ENCODE measurements at regions not wholly inside any gene's neighbourhood (a gene's known extent, or its start where the extent isn't known, plus 50 kb on each side); places are given as distances from the start of the nearest gene placed in this dataset.

DNA sequence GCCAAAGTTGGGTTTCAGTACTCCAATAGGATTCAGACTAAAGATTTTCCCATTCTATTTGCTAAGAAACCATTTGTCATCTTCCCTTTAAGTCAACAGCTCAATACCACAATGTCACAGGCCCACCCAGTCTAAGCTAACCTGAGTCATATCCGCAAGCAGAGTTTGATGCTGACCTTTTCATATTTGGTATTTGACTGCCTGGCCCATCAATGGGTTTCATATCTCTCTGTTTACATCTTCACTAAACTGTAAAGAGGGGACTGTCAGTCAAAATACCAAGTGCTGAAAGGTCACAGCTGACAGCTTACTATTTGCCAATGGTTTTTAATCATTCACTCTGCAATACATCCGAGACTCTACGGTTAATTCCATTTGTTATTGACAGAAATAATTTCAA lies 707.5 kb upstream of the ACTRT1 start:
- DNase-seq = no peak
- Histone ChIP-seq H3K4me3 (ENCODE audit: low read length) (no peak overlapping the region), H3K27me3 (ENCODE audit: control insufficient read depth, insufficient read depth, low read length) (no peaks in the 10 kb centered on the region), H3K9me3 (replicated peaks; ENCODE audit: control insufficient read depth, low read depth, low read length) (no peaks in the 10 kb centered on the region), H3K4me1 (ENCODE audit: control insufficient read depth, insufficient read depth, low read length) (no peaks in the 10 kb centered on the region), H3K36me3 (ENCODE audit: control insufficient read depth, insufficient read depth, low read length) (no peaks in the 10 kb centered on the region), H3K27ac (ENCODE audit: low read length) (no peak overlapping the region)
- 100% methylated on average over 1 of the region's 3 CpGs for WGBS (ENCODE audit: insufficient coverage)

DNA sequence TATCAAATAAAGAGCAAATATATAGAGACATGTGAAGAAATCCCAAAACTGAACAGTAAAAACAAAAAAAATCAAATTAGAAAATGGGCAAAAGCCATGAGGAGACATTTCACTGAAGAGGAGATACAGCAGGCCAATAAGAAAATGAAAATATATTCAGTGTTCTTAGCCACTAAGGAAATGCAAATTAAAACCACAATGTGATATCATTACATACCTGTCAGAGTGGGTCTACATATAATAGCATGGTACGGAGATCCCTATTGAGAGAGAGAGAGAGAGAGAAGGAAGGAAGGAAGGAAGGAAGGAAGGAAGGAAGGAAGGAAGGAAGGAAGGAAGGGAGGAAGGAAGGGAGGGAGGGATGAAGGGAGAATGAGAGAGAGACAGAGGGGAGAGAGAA lies 707.0 kb upstream of the ACTRT1 start:
- H3K27ac ChIP-seq (ENCODE audit: low read length) = no peak overlapping the region
- H3K27me3 ChIP-seq (ENCODE audit: control insufficient read depth, insufficient read depth, low read length) = no peaks in the 10 kb centered on the region
- H3K4me3 ChIP-seq (ENCODE audit: low read length) = no peak overlapping the region
- H3K9me3 ChIP-seq (replicated peaks; ENCODE audit: control insufficient read depth, low read depth, low read length) = no peaks in the 10 kb centered on the region
- no peak for DNase-seq
- no peaks in the 10 kb centered on the region for H3K36me3 ChIP-seq (ENCODE audit: control insufficient read depth, insufficient read depth, low read length)
- H3K4me1 ChIP-seq (ENCODE audit: control insufficient read depth, insufficient read depth, low read length) = no peaks in the 10 kb centered on the region
- WGBS (ENCODE audit: insufficient coverage) = 89% methylated on average over 1 of the region's 1 CpG

DNA sequence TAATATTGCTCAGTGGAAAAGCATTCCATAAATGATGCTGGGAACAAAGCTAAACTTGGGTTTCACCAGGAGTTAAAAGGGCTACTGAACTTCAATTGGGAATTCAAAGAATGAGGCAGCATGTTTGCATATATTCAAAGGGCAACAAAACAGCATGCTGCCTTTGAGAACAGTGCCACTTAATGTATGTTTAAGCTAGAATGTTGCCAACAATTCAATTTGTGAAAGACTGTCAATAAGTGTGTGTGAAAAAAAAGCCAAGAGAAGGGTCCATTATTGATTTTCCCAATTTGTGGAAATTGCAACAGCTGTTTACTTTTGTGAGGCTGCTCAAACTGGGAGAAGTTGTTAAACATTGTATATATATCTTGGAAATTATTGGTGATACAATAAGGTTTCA lies 701.9 kb upstream of the ACTRT1 start:
- H3K27me3 ChIP-seq (ENCODE audit: control insufficient read depth, insufficient read depth, low read length) = no peaks in the 10 kb centered on the region
- no peak overlapping the region for H3K4me3 ChIP-seq (ENCODE audit: low read length)
- no peaks in the 10 kb centered on the region for H3K4me1 ChIP-seq (ENCODE audit: control insufficient read depth, insufficient read depth, low read length)
- H3K9me3 ChIP-seq (replicated peaks; ENCODE audit: control insufficient read depth, low read depth, low read length) = no peaks in the 10 kb centered on the region
- no peaks in the 10 kb centered on the region for H3K36me3 ChIP-seq (ENCODE audit: control insufficient read depth, insufficient read depth, low read length)
- no peak for DNase-seq
- H3K27ac ChIP-seq (ENCODE audit: low read length) = no peak overlapping the region

DNA sequence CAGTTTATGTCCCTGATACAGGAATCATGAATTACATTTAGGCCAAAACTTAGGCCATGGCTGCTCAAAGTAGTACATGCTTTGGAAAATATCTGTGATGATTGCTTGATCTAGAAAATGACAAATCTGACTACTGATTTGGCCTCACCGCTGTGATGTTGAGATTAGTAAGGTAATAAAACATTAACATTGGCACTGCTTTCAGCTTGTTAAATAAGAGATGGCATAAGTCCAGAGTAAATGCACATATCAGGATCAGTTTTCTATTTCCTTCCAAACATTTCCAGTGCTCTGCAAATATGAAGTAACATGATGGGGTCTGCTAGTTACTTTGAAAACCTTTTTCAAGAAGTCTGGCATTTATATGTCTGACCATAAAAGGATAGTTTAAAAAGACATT lies 687.3 kb upstream of the ACTRT1 start:
- no peaks in the 10 kb centered on the region for H3K4me1 ChIP-seq (ENCODE audit: control insufficient read depth, insufficient read depth, low read length)
- H3K4me3 ChIP-seq (ENCODE audit: low read length) = no peak overlapping the region
- WGBS (ENCODE audit: insufficient coverage) = no CpG with 5 or more reads among the region's 1 CpG

DNA sequence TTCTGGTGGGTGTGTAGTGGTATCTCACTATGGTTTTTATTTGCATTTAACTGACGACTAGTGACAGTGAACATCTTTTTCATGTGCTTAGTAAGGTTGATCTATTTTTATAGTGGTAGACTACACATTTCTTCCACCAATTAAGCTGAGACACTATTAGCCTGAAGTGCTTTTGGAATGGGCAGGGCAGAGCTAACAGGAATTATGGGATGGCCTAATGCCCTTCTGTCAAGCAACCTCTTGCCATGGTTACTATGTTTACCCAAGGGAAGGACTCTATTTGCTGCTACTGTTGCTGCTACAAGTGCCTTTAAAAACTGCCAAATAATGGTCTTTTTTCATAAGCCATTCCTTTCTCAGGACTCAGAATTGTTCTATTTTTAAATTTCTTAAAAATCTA lies 676.7 kb upstream of the ACTRT1 start:
- no peaks in the 10 kb centered on the region for H3K9me3 ChIP-seq (replicated peaks; ENCODE audit: control insufficient read depth, low read depth, low read length)
- no CpG with 5 or more reads among the region's 1 CpG for WGBS (ENCODE audit: insufficient coverage)
- no peak overlapping the region for H3K4me3 ChIP-seq (ENCODE audit: low read length)
- no peaks in the 10 kb centered on the region for H3K4me1 ChIP-seq (ENCODE audit: control insufficient read depth, insufficient read depth, low read length)
- no peak for DNase-seq
- H3K27ac ChIP-seq (ENCODE audit: low read length) = no peak overlapping the region
- no peaks in the 10 kb centered on the region for H3K27me3 ChIP-seq (ENCODE audit: control insufficient read depth, insufficient read depth, low read length)
- no peaks in the 10 kb centered on the region for H3K36me3 ChIP-seq (ENCODE audit: control insufficient read depth, insufficient read depth, low read length)

More for the DNA sequence above, 687.3 kb upstream of the ACTRT1 start:
- DNase-seq = no peak
- no peaks in the 10 kb centered on the region for H3K9me3 ChIP-seq (replicated peaks; ENCODE audit: control insufficient read depth, low read depth, low read length)
- no peaks in the 10 kb centered on the region for H3K36me3 ChIP-seq (ENCODE audit: control insufficient read depth, insufficient read depth, low read length)
- H3K27ac ChIP-seq (ENCODE audit: low read length) = no peak overlapping the region
- no peaks in the 10 kb centered on the region for H3K27me3 ChIP-seq (ENCODE audit: control insufficient read depth, insufficient read depth, low read length)

DNA sequence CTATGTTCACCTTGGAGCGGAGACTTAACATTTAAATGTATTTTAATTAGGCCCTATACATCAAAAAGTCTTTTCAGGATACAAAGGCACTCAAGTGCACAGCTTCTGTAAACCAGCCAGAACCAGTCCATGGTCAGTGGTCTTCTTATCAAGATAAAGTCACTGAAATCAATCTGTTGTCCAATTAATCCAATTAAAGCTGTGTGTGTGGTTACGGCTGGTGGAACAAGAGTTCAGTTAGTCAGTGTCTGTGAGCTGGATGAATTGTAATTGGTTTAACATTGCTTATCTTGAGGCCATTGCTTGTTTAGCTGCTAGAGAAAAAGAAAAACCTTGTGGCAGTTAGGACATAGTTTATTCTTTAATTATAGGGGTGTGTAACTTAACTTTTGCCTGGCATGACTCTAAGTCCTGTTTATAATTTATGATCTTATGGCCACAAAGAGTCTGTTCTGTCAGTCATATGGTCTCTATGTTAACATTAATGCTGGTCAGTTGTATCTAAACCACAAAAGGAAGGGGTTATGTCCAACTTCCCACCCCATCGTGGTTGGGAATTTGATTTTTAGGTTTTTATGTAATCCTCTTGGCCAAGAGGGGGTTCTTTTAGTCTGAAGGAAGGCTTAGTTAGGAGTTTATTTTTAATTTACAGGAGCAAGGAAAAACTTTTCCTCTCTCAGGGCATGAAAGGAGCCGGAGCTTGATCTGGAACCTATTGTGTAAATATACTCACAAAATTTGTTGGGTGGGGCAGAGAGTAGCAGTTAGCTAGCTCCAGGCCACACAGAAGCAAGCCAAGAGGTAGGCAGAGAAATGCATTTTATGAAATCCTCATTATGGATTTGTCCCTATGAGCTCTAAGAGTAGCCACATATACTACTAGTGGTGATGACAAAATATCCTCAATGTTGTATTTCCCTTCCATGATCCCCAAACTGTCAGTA lies 665.7 kb upstream of the ACTRT1 start:
- Histone ChIP-seq H3K36me3 (ENCODE audit: control insufficient read depth, insufficient read depth, low read length) (no peaks in the 10 kb centered on the region), H3K9me3 (replicated peaks; ENCODE audit: control insufficient read depth, low read depth, low read length) (no peaks in the 10 kb centered on the region), H3K4me1 (ENCODE audit: control insufficient read depth, insufficient read depth, low read length) (no peaks in the 10 kb centered on the region), H3K27me3 (ENCODE audit: control insufficient read depth, insufficient read depth, low read length) (no peaks in the 10 kb centered on the region), H3K27ac (ENCODE audit: low read length) (no peak overlapping the region), H3K4me3 (ENCODE audit: low read length) (no peak overlapping the region)
- no peak for DNase-seq
- WGBS (ENCODE audit: insufficient coverage) = 100% methylated on average over 1 of the region's 4 CpGs

DNA sequence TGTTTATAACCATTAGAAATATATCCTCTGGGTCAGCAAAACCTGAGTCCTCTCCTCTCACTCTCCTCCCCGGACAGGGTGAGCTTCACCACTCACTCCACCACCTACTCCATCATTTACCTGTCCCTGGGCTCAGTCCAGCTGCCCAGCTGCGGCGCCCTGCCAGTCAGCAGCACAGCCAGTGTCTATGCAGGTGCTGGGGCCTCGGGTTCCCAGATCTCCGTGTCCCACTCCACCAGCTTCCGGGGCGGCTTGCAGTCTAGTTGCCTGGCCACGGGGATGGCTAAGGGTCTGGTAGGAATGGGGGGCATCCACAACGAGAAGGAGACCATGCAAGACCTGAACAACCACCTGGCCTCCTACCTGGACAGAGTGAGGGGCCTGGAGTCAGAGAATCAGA lies 662.2 kb upstream of the ACTRT1 start:
- no peaks in the 10 kb centered on the region for H3K27me3 ChIP-seq (ENCODE audit: control insufficient read depth, insufficient read depth, low read length)
- H3K4me3 ChIP-seq (ENCODE audit: low read length) = no peak overlapping the region
- H3K36me3 ChIP-seq (ENCODE audit: control insufficient read depth, insufficient read depth, low read length) = no peaks in the 10 kb centered on the region
- no peak overlapping the region for H3K27ac ChIP-seq (ENCODE audit: low read length)
- no peaks in the 10 kb centered on the region for H3K9me3 ChIP-seq (replicated peaks; ENCODE audit: control insufficient read depth, low read depth, low read length)
- no peak for DNase-seq
- WGBS (ENCODE audit: insufficient coverage) = 77% methylated on average over 9 of the region's 9 CpGs
- no peaks in the 10 kb centered on the region for H3K4me1 ChIP-seq (ENCODE audit: control insufficient read depth, insufficient read depth, low read length)

DNA sequence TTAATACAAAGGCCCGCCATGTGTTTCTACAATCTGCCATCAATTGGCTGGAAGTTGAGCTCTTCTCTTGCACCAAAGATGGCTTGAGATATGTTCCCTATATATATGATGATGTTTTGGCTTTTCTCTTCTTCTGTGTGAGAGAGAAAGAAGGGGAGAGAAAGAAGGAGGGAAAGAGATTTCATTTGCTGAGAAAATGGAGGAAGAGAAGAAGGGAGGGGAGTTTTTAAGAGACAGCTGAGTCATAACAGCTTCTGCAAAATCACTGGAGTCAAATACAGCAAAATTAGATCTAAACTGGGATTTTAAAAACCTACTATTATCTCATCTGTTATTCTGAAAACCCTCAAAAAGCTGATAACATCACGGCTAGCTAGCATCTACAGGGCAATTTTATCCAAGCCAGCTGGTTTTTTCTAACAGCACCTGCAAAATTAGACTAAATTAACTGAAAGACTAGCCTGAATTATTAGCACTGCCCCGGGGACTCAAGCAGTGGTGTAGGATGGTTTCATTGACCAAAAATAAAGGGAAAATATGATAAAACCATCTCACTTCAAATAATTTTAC lies 647.6 kb upstream of the ACTRT1 start:
- Histone ChIP-seq H3K4me1 (ENCODE audit: control insufficient read depth, insufficient read depth, low read length) (no peaks in the 10 kb centered on the region), H3K27ac (ENCODE audit: low read length) (no peak overlapping the region), H3K9me3 (replicated peaks; ENCODE audit: control insufficient read depth, low read depth, low read length) (no peaks in the 10 kb centered on the region), H3K36me3 (ENCODE audit: control insufficient read depth, insufficient read depth, low read length) (no peaks in the 10 kb centered on the region), H3K4me3 (ENCODE audit: low read length) (no peak overlapping the region), H3K27me3 (ENCODE audit: control insufficient read depth, insufficient read depth, low read length) (no peaks in the 10 kb centered on the region)
- no peak for DNase-seq
- no CpG with 5 or more reads among the region's 3 CpGs for WGBS (ENCODE audit: insufficient coverage)

DNA sequence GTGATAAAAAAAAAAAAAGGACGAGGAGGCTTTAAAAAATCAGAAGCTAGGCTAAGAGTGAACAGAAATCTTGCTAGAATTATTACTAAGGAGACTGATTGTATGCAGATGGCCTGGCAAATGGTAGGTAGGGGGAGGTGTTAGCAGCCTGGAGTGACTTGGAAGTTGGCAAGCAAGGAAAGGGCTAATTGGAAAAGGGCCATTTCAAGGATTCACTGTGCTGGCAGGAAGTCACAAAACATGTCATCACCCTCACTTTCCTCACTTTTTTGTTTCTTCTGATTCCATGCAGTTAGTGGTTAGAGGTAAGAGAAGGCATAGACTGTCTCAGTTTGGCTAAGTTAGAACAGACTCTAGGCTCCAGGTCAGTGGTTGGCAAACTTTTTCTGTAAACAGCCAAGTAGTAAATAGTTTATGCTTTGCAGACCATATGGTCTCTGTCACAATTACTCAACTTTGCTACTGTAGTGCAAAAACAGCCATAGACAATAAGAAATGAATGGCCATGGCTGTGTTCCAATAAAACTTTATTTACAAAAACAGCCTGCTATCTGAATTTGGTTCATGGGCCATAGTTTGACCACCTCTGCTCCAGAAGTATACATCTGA lies 646.5 kb upstream of the ACTRT1 start:
- no peaks in the 10 kb centered on the region for H3K4me1 ChIP-seq (ENCODE audit: control insufficient read depth, insufficient read depth, low read length)
- no peaks in the 10 kb centered on the region for H3K9me3 ChIP-seq (replicated peaks; ENCODE audit: control insufficient read depth, low read depth, low read length)
- no peak overlapping the region for H3K27ac ChIP-seq (ENCODE audit: low read length)
- peak; percentile 90 for DNase-seq
- WGBS (ENCODE audit: insufficient coverage) = no CpG with 5 or more reads among the region's 1 CpG
- no peaks in the 10 kb centered on the region for H3K36me3 ChIP-seq (ENCODE audit: control insufficient read depth, insufficient read depth, low read length)
- no peaks in the 10 kb centered on the region for H3K27me3 ChIP-seq (ENCODE audit: control insufficient read depth, insufficient read depth, low read length)
- H3K4me3 ChIP-seq (ENCODE audit: low read length) = no peak overlapping the region

DNA sequence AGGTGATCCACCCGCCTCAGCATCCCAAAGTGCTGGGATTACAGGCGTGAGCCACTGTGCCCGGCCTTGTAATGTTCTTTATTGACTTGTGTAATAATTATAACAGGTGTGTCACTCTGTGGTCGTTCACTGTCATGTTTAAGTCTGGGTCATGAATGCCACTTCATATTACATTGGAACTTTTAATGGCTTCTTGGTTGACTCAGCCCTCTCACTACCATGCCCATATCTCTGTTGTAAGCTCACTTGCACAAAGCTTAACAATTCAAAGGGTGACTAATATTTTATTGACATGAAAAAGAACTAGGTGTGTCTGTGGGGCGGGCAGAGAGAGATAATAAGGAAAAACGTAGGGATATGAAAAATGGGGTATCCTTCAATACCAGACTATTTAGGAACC lies 639.7 kb upstream of the ACTRT1 start:
- H3K27ac ChIP-seq (ENCODE audit: low read length) = no peak overlapping the region
- H3K4me3 ChIP-seq (ENCODE audit: low read length) = no peak overlapping the region
- no peaks in the 10 kb centered on the region for H3K27me3 ChIP-seq (ENCODE audit: control insufficient read depth, insufficient read depth, low read length)
- no peak for DNase-seq
- no CpG with 5 or more reads among the region's 6 CpGs for WGBS (ENCODE audit: insufficient coverage)
- no peaks in the 10 kb centered on the region for H3K9me3 ChIP-seq (replicated peaks; ENCODE audit: control insufficient read depth, low read depth, low read length)
- H3K36me3 ChIP-seq (ENCODE audit: control insufficient read depth, insufficient read depth, low read length) = no peaks in the 10 kb centered on the region
- H3K4me1 ChIP-seq (ENCODE audit: control insufficient read depth, insufficient read depth, low read length) = no peaks in the 10 kb centered on the region
